ENCODE measurements at regions not wholly inside any gene's neighbourhood (a gene's known extent, or its start where the extent isn't known, plus 50 kb on each side); places are given as distances from the start of the nearest gene placed in this dataset.
A peak's percentile ranks its signal among the peaks of the same experiment; 100 is the strongest.

DNA sequence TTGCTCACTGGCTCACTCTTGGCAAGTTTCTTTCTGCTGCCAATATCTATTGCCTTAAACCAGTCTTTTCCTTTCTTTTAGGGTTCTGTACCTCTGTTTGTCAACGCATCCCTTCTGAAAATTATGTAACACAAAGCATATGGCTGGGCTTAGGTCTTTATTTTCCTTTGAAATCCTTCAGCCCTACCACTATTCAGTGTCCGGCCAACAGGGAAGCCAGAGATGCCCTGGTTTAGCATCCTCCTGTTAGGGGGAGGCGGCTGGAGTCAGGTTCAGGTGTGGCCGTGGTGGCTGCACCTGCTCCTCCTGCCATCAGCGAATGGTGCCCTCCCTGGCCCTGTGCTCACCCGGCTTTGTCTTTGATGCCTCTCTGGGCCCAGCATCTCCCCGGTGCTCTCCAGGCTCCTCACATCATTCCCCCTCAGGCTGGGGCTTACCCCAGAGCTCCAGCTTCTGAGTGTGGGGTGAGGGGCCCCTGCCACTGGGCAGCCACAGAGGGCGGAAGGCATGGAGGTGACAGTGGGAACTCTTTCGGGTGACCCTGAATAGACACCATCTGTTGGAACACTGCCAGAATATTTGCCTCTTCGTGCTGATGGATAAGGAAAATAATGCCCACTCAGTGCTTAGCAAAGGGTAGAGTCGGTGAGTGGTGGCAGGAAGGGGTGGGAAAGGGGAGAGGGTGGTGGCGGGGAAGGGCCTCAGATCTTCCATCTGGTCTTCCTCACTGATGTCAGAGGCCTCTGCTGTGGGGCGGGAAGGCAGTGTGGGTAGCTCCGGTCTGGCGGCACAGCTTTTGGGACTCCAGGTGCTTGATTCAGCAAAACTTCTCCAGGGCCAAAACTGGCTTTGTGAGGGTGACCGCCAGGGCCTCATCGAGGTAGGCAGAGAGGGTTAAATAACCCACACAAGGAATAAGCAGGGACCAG is 97.2 kb downstream of the DACT2 start:
- no peaks in the 10 kb centered on the region for H3K79me2 ChIP-seq (ENCODE audit: low read length)
- no peaks in the 10 kb centered on the region for H3K9me3 ChIP-seq (replicated peaks; ENCODE audit: insufficient read depth, low read length)
- no peak overlapping the region for H2AFZ ChIP-seq (ENCODE audit: low read length)
- peaks cover 8% of the 10 kb centered on the region; the same call in 1 of the 2 replicates for H3K4me1 ChIP-seq (ENCODE audit: low read length)
- no peaks in the 10 kb centered on the region for H3K9me2 ChIP-seq (replicated peaks; ENCODE audit: insufficient read depth, low read length)
- H3K9ac ChIP-seq (ENCODE audit: low read length) = no peak overlapping the region
- no peaks in the 10 kb centered on the region for H3K36me3 ChIP-seq (replicated peaks; ENCODE audit: insufficient read depth, low read length)
- peaks cover 3% of the 10 kb centered on the region; the same call in 1 of the 2 replicates for H3F3A ChIP-seq (ENCODE audit: insufficient read depth, low read length)
- no peaks in the 10 kb centered on the region for H4K20me1 ChIP-seq (ENCODE audit: insufficient read depth, low read length)
- H3K4me3 ChIP-seq (ENCODE audit: low read length) = no peak overlapping the region
- H3K27ac ChIP-seq (ENCODE audit: low read length) = no peak overlapping the region
- TF ChIP-seq EZH2 (optimal IDR thresholded peaks at IDR 0.05; ENCODE audit: low read depth, low read length) = no peak
- TF ChIP-seq CTCF (IDR thresholded peaks at IDR 0.05; ENCODE audit: low read length) = no peak
- TF ChIP-seq EZH2phosphoT487 (IDR thresholded peaks at IDR 0.05; ENCODE audit: low read length) = no peak
- no peak for DNase-seq
- H3K27me3 ChIP-seq (replicated peaks; ENCODE audit: insufficient read depth, low read length) = peaks cover 7% of the 10 kb centered on the region; the same call in 1 of the 2 replicates
- H3K4me2 ChIP-seq (ENCODE audit: low read depth, low read length) = no peak overlapping the region

DNA sequence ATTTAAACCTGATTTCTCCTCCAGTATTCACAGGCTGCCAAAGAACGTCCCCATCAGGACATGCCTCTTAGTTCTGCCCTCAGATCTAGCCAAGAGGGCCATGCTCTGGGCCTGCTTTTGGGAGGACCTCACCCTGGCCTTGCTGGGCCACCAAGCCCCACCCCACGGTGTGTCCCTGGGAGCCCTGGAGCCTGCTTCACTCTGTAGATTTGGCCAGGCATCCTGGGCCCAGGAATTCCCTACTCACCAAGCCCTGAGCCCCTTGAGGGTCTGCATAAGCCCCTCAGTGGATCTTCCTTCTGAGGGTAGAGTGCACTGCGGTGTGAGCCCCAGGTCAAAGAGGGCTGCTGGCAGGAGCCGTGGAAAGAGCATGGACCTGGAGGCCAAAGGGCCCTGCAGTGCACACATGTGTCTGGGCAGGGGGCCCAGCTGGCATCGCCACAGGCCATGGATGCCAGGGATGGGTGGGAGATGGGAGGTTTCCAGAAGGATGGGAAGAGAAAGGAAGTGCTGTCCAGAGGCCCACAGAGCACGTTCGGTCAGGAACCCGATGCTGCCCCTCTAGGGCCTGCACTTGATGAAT is 98.0 kb downstream of the DACT2 start:
- no peaks in the 10 kb centered on the region for H3K79me2 ChIP-seq (ENCODE audit: low read length)
- H3K4me3 ChIP-seq (ENCODE audit: low read length) = no peak overlapping the region
- H3K4me1 ChIP-seq (ENCODE audit: low read length) = peaks cover 8% of the 10 kb centered on the region; the same call in 1 of the 2 replicates
- H3K36me3 ChIP-seq (replicated peaks; ENCODE audit: insufficient read depth, low read length) = no peaks in the 10 kb centered on the region
- peaks cover 9% of the 10 kb centered on the region; the same call in 1 of the 2 replicates for H3K27me3 ChIP-seq (replicated peaks; ENCODE audit: insufficient read depth, low read length)
- H3F3A ChIP-seq (ENCODE audit: insufficient read depth, low read length) = peaks cover 3% of the 10 kb centered on the region; the same call in 1 of the 2 replicates
- H3K9me3 ChIP-seq (replicated peaks; ENCODE audit: insufficient read depth, low read length) = no peaks in the 10 kb centered on the region
- no peak overlapping the region for H3K4me2 ChIP-seq (ENCODE audit: low read depth, low read length)
- H4K20me1 ChIP-seq (ENCODE audit: insufficient read depth, low read length) = no peaks in the 10 kb centered on the region
- DNase-seq = no peak
- H3K9ac ChIP-seq (ENCODE audit: low read length) = no peak overlapping the region
- H3K9me2 ChIP-seq (replicated peaks; ENCODE audit: insufficient read depth, low read length) = no peaks in the 10 kb centered on the region
- H3K27ac ChIP-seq (ENCODE audit: low read length) = no peak overlapping the region
- TF ChIP-seq EZH2phosphoT487 (IDR thresholded peaks at IDR 0.05; ENCODE audit: low read length) (no peak), EZH2 (optimal IDR thresholded peaks at IDR 0.05; ENCODE audit: low read depth, low read length) (no peak), CTCF (IDR thresholded peaks at IDR 0.05; ENCODE audit: low read length) (no peak)
- no peak overlapping the region for H2AFZ ChIP-seq (ENCODE audit: low read length)

- Histone ChIP-seq H3K4me3 (ENCODE audit: low read length) (no peak overlapping the region), H3K4me1 (ENCODE audit: low read length) (peaks cover 8% of the 10 kb centered on the region; the same call in 1 of the 2 replicates), H3K9me3 (replicated peaks; ENCODE audit: insufficient read depth, low read length) (no peaks in the 10 kb centered on the region), H3K27ac (ENCODE audit: low read length) (no peak overlapping the region), H3K4me2 (ENCODE audit: low read depth, low read length) (0 out of 2 replicates have a peak overlapping the region, but pooled peaks have one; percentile 4), H3F3A (ENCODE audit: insufficient read depth, low read length) (peaks cover 3% of the 10 kb centered on the region; the same call in 1 of the 2 replicates), H2AFZ (ENCODE audit: low read length) (no peak overlapping the region), H3K36me3 (replicated peaks; ENCODE audit: insufficient read depth, low read length) (no peaks in the 10 kb centered on the region), H3K79me2 (ENCODE audit: low read length) (no peaks in the 10 kb centered on the region), H3K27me3 (replicated peaks; ENCODE audit: insufficient read depth, low read length) (peaks cover 14% of the 10 kb centered on the region), H3K9me2 (replicated peaks; ENCODE audit: insufficient read depth, low read length) (no peaks in the 10 kb centered on the region), H4K20me1 (ENCODE audit: insufficient read depth, low read length) (no peaks in the 10 kb centered on the region), H3K9ac (ENCODE audit: low read length) (no peak overlapping the region)
- TF ChIP-seq CTCF (IDR thresholded peaks at IDR 0.05; ENCODE audit: low read length) (no peak), EZH2 (optimal IDR thresholded peaks at IDR 0.05; ENCODE audit: low read depth, low read length) (no peak), EZH2phosphoT487 (IDR thresholded peaks at IDR 0.05; ENCODE audit: low read length) (no peak)
- DNase-seq = peak; percentile 57
Measured at GRCh38 chr6:168221000-168221399, 98.6 kb downstream of the DACT2 start.
